Muscle of leg (tissue), 3 donors: ENCODE measurements at regions not wholly inside any gene's neighbourhood (a gene's known extent, or its start where the extent isn't known, plus 50 kb on each side); places are given as distances from the start of the nearest gene placed in this dataset.

Source experiments
- DNase-seq: peaks from one replicate; pipeline ENCODE4 v3.0.0; 2013
- H3K27ac ChIP-seq: one replicate; pipeline ENCODE4 v1.5.1; 2013; ENCODE audit warnings: mild to moderate bottlenecking, low read length, control low read depth
- H3K27me3 ChIP-seq: one replicate; pipeline ENCODE4 v1.6.1; 2013; ENCODE audit warnings: low read length; ENCODE audit not compliant: control insufficient read depth, insufficient read depth
- H3K36me3 ChIP-seq: one replicate; pipeline ENCODE4 v1.6.1; 2013; ENCODE audit warnings: low read length; ENCODE audit not compliant: control insufficient read depth, insufficient read depth
- H3K4me1 ChIP-seq: one replicate; pipeline ENCODE4 v1.6.1; 2013; ENCODE audit warnings: low read length; ENCODE audit not compliant: control insufficient read depth, insufficient read depth
- H3K4me3 ChIP-seq: one replicate; pipeline ENCODE4 v1.5.1; 2013; ENCODE audit warnings: low read length, control low read depth
- H3K9me3 ChIP-seq: replicated peaks from 2 replicates; pipeline ENCODE4 v1.6.1; 2013; ENCODE audit warnings: low read depth, low read length; ENCODE audit not compliant: control insufficient read depth
- WGBS: methylation state at CpG from one replicate; pipeline ENCODE4 v1.1.5; 2013; ENCODE audit warnings: missing lambda C conversion rate; ENCODE audit not compliant: insufficient coverage; 5-methylcytosine and 5-hydroxymethylcytosine counted together

DNA sequence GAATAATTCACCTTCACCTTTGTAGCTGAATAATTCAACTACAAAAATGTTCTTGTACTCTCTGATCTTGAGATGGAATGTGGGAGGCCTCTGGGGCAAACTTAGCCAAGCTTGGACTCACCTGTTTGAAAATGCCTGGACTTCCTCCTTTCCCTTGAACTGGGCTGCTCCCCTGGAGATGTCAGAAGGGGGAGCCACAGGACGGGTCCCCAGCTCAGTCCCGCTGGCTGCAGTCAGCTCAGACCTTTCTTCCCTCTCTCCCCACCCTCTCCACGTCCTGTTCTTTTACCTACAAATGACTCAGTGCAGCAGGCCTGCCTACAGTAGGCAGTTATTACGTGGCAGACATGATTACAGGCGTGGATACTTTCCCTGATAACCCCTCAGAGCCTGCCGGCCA is 131.5 kb upstream of the RALGAPA2 start:
- Histone ChIP-seq H3K4me1 (no peaks in the 10 kb centered on the region), H3K9me3 (no peaks in the 10 kb centered on the region), H3K27ac (no peak overlapping the region), H3K4me3 (no peak overlapping the region), H3K36me3 (no peaks in the 10 kb centered on the region), H3K27me3 (peaks cover 12% of the 10 kb centered on the region)
- no peak for DNase-seq
- 0% methylated on average over 3 of the region's 6 CpGs for whole genome bisulfite sequencing

GRCh38 chr20:20839771-20840170 is 127.3 kb upstream of the RALGAPA2 start:
- peaks cover 13% of the 10 kb centered on the region for H3K27me3 ChIP-seq
- H3K4me3 ChIP-seq: no peak overlapping the region
- H3K4me1 ChIP-seq: peaks cover 2% of the 10 kb centered on the region
- H3K9me3 ChIP-seq: no peaks in the 10 kb centered on the region
- H3K36me3 ChIP-seq: no peaks in the 10 kb centered on the region
- H3K27ac ChIP-seq: no peak overlapping the region
- DNase-seq: no peak

- no peak overlapping the region for H3K4me3 ChIP-seq
- H3K4me1 ChIP-seq: peaks cover 2% of the 10 kb centered on the region
- H3K9me3 ChIP-seq: no peaks in the 10 kb centered on the region
- DNase-seq: peak; percentile 65
- peaks cover 16% of the 10 kb centered on the region for H3K27me3 ChIP-seq
- WGBS: 20% methylated on average over 15 of the region's 19 CpGs
- no peak overlapping the region for H3K27ac ChIP-seq
- H3K36me3 ChIP-seq: no peaks in the 10 kb centered on the region
Observed at GRCh38 chr20:20837574-20838021, 125.2 kb upstream of the RALGAPA2 start.

DNA sequence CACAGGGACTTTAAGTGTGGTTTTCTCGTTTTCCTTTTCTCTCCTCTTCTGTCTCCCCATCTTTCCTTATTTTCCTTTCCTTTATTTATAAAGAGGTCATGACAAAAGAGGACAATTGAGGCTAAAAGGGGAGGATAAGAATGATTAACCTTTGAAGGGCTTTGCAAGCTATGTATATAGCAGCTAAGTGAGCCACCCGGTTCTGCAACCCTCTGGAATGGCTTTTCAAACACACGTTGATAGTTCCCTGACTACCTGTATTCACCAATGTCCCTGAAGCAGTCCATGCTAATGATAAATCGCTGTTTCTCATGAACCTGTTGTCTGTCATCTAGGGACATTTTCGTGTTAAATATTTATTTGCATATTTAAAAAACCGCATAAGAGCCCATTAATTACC is 124.4 kb upstream of the RALGAPA2 start:
- H3K36me3 ChIP-seq: no peaks in the 10 kb centered on the region
- no peak overlapping the region for H3K4me3 ChIP-seq
- H3K4me1 ChIP-seq: peaks cover 2% of the 10 kb centered on the region
- WGBS: no CpG with 5 or more reads among the region's 6 CpGs
- no peaks in the 10 kb centered on the region for H3K9me3 ChIP-seq
- peaks cover 18% of the 10 kb centered on the region for H3K27me3 ChIP-seq
- H3K27ac ChIP-seq: no peak overlapping the region
- no peak for DNase-seq

- H3K27me3 ChIP-seq: peaks cover 17% of the 10 kb centered on the region
- no peak overlapping the region for H3K4me3 ChIP-seq
- H3K36me3 ChIP-seq: no peaks in the 10 kb centered on the region
- peaks cover 2% of the 10 kb centered on the region for H3K4me1 ChIP-seq
- no peaks in the 10 kb centered on the region for H3K9me3 ChIP-seq
- no peak overlapping the region for H3K27ac ChIP-seq
- 36% methylated on average over 2 of the region's 7 CpGs for WGBS
- no peak for DNase-seq
Observed at GRCh38 chr20:20835897-20836296, 123.5 kb upstream of the RALGAPA2 start.

DNA sequence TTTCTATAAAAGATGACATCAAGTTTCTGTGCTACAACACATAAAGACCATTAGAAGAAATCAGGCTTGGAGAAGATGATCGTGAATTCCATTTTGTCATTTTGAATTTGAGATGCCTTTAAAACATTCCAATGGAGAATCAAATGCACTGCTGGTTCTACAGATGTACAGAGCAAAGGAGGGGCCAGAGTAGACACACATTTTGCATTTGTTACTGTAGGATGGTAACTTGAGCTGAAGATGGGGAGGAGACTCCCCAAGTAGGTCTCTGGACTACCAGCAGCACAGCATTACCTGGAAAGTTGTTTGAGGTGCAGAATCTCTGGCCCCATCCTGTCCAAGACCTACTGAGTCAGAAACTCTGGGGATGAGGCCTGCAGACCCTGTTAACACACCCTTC is 121.6 kb upstream of the RALGAPA2 start:
- Histone ChIP-seq H3K27me3 (peaks cover 17% of the 10 kb centered on the region), H3K4me1 (peaks cover 2% of the 10 kb centered on the region), H3K4me3 (no peak overlapping the region), H3K36me3 (no peaks in the 10 kb centered on the region), H3K9me3 (no peaks in the 10 kb centered on the region), H3K27ac (no peak overlapping the region)
- no CpG with 5 or more reads among the region's 1 CpG for WGBS
- no peak for DNase-seq

- Histone ChIP-seq H3K27ac (no peak overlapping the region), H3K9me3 (no peaks in the 10 kb centered on the region), H3K4me3 (no peak overlapping the region), H3K27me3 (peaks cover 16% of the 10 kb centered on the region), H3K4me1 (peaks cover 1% of the 10 kb centered on the region), H3K36me3 (no peaks in the 10 kb centered on the region)
- no peak for DNase-seq
- 60% methylated on average over 1 of the region's 1 CpG for WGBS
Observed at GRCh38 chr20:20832715-20833114, 120.3 kb upstream of the RALGAPA2 start.

DNA sequence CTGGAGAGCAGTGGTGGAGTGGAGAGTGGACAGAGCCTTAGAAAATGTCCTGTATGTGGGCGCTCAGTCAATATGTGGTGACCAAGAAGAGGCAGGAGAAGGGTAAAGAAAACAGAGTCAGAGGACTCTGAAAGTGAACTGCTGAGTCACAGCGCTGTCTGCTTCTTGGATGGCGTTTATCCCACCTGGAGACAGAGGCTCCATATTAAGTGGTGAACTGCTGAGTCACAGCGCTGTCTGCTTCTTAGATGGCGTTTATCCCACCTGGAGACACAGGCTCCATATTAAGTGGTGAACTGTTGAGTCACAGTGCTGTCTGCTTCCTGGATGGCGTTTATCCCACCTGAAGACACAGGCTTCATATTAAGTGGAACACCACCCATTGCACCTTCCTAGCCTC is 119.3 kb upstream of the RALGAPA2 start:
- DNase-seq: no peak
- H3K9me3 ChIP-seq: no peaks in the 10 kb centered on the region
- 89% methylated on average over 6 of the region's 6 CpGs for WGBS
- H3K36me3 ChIP-seq: no peaks in the 10 kb centered on the region
- no peak overlapping the region for H3K27ac ChIP-seq
- H3K4me3 ChIP-seq: no peak overlapping the region
- no peaks in the 10 kb centered on the region for H3K4me1 ChIP-seq
- peaks cover 18% of the 10 kb centered on the region for H3K27me3 ChIP-seq

DNA sequence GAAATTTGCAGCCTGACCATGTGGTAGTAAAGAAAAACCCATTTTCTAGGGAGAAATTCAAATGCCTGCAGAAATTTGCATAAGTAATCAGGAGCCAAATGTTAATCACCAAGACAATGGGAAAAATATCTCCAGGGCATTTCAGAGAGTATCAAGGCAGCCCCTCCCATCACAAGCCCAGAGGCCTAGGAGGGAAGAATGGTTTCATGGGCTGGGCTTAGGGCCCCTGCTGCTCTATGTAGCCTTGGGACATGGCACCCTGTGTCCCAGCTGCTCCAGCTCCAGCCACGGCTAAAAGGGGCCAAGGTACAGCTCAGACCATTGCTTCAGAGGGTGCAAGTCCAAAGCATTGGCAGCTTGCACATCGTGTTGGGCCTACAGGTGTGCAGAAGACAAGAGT is 117.2 kb upstream of the RALGAPA2 start:
- WGBS: 92% methylated on average over 2 of the region's 2 CpGs
- DNase-seq: no peak
- H3K4me3 ChIP-seq: no peak overlapping the region
- peaks cover 11% of the 10 kb centered on the region for H3K27me3 ChIP-seq
- H3K36me3 ChIP-seq: no peaks in the 10 kb centered on the region
- H3K27ac ChIP-seq: no peak overlapping the region
- no peaks in the 10 kb centered on the region for H3K9me3 ChIP-seq
- H3K4me1 ChIP-seq: no peaks in the 10 kb centered on the region

- Histone ChIP-seq H3K4me1 (no peaks in the 10 kb centered on the region), H3K9me3 (no peaks in the 10 kb centered on the region), H3K27me3 (peaks cover 7% of the 10 kb centered on the region), H3K36me3 (no peaks in the 10 kb centered on the region), H3K4me3 (no peak overlapping the region), H3K27ac (no peak overlapping the region)
- 48% methylated on average over 3 of the region's 4 CpGs for WGBS
- DNase-seq: no peak
Observed at GRCh38 chr20:20827992-20828597, 115.7 kb upstream of the RALGAPA2 start.
